ENCODE measurements at regions not wholly inside any gene's neighbourhood (a gene's known extent, or its start where the extent isn't known, plus 50 kb on each side); places are given as distances from the start of the nearest gene placed in this dataset.

- no peak for TF ChIP-seq RAD21 (IDR thresholded peaks at IDR 0.05; ENCODE audit: low read depth)
- no peak for TF ChIP-seq NFIC (IDR thresholded peaks at IDR 0.05)
- no peak for TF ChIP-seq MAX (IDR thresholded peaks at IDR 0.05)
- TF ChIP-seq EGR1 (IDR thresholded peaks at IDR 0.05), result no peak
- TF ChIP-seq EP300 (IDR thresholded peaks at IDR 0.05; ENCODE audit: borderline replicate concordance), result no peak
- no peak for TF ChIP-seq CEBPB (IDR thresholded peaks at IDR 0.05)
- no peak for TF ChIP-seq CREB1 (IDR thresholded peaks at IDR 0.05; ENCODE audit: low read depth)
- TF ChIP-seq YY1 (IDR thresholded peaks at IDR 0.05; ENCODE audit: low read depth), result no peak
- TF ChIP-seq TCF12 (IDR thresholded peaks at IDR 0.05; ENCODE audit: low read depth), result no peak
- TF ChIP-seq TAF1 (IDR thresholded peaks at IDR 0.05; ENCODE audit: low read depth), result no peak
- no peak for TF ChIP-seq ZBTB7A (IDR thresholded peaks at IDR 0.05; ENCODE audit: low read depth)
- no peak for TF ChIP-seq REST (IDR thresholded peaks at IDR 0.05; ENCODE audit: low read depth)
- no peak for TF ChIP-seq USF1 (IDR thresholded peaks at IDR 0.05)
- TF ChIP-seq FOXM1 (IDR thresholded peaks at IDR 0.05; ENCODE audit: borderline replicate concordance, low read depth), result no peak
- TF ChIP-seq TEAD4 (IDR thresholded peaks at IDR 0.05), result no peak
Measured at GRCh38 chr6:6900569-6901204, 207.1 kb upstream of the RREB1 start.

- no peak for TF ChIP-seq CEBPB (IDR thresholded peaks at IDR 0.05)
- TF ChIP-seq RAD21 (IDR thresholded peaks at IDR 0.05; ENCODE audit: low read depth), result no peak
- TF ChIP-seq TAF1 (IDR thresholded peaks at IDR 0.05; ENCODE audit: low read depth), result no peak
- no peak for TF ChIP-seq NFIC (IDR thresholded peaks at IDR 0.05)
- no peak for TF ChIP-seq EGR1 (IDR thresholded peaks at IDR 0.05)
- TF ChIP-seq FOXM1 (IDR thresholded peaks at IDR 0.05; ENCODE audit: borderline replicate concordance, low read depth), result no peak
- no peak for TF ChIP-seq EP300 (IDR thresholded peaks at IDR 0.05; ENCODE audit: borderline replicate concordance)
- no peak for TF ChIP-seq YY1 (IDR thresholded peaks at IDR 0.05; ENCODE audit: low read depth)
- no peak for TF ChIP-seq REST (IDR thresholded peaks at IDR 0.05; ENCODE audit: low read depth)
- TF ChIP-seq USF1 (IDR thresholded peaks at IDR 0.05), result no peak
- no peak for TF ChIP-seq MAX (IDR thresholded peaks at IDR 0.05)
- no peak for TF ChIP-seq TCF12 (IDR thresholded peaks at IDR 0.05; ENCODE audit: low read depth)
- TF ChIP-seq ZBTB7A (IDR thresholded peaks at IDR 0.05; ENCODE audit: low read depth), result no peak
- TF ChIP-seq TEAD4 (IDR thresholded peaks at IDR 0.05), result no peak
Measured at GRCh38 chr6:6901205-6901719, 206.5 kb upstream of the RREB1 start.

GRCh38 chr6:6901945-6902344 lies 205.8 kb upstream of the RREB1 start:
- no peak for TF ChIP-seq YY1 (IDR thresholded peaks at IDR 0.05; ENCODE audit: low read depth)
- TF ChIP-seq CREB1 (IDR thresholded peaks at IDR 0.05; ENCODE audit: low read depth), result no peak
- no peak for TF ChIP-seq TEAD4 (IDR thresholded peaks at IDR 0.05)
- no peak for TF ChIP-seq USF1 (IDR thresholded peaks at IDR 0.05)
- TF ChIP-seq NFIC (IDR thresholded peaks at IDR 0.05), result no peak
- TF ChIP-seq TCF12 (IDR thresholded peaks at IDR 0.05; ENCODE audit: low read depth), result no peak
- no peak for TF ChIP-seq REST (IDR thresholded peaks at IDR 0.05; ENCODE audit: low read depth)

GRCh38 chr6:6905961-6906518 lies 201.7 kb upstream of the RREB1 start:
- TF ChIP-seq TEAD4 (IDR thresholded peaks at IDR 0.05) (no peak), NFIC (IDR thresholded peaks at IDR 0.05) (no peak; the same call in 1 of the 2 replicates), CREB1 (IDR thresholded peaks at IDR 0.05; ENCODE audit: low read depth) (no peak), EP300 (IDR thresholded peaks at IDR 0.05; ENCODE audit: borderline replicate concordance) (no peak), TCF12 (IDR thresholded peaks at IDR 0.05; ENCODE audit: low read depth) (no peak), USF1 (IDR thresholded peaks at IDR 0.05) (no peak), EGR1 (IDR thresholded peaks at IDR 0.05) (no peak)

Measured in Ishikawa (cell line).